Head of caudate nucleus (tissue), 42 donors: ENCODE measurements at regions not wholly inside any gene's neighbourhood (a gene's known extent, or its start where the extent isn't known, plus 50 kb on each side); places are given as distances from the start of the nearest gene placed in this dataset.

Experiments used
- DNase-seq, 42 donors: peaks; one replicate each; pipeline versions ENCODE4 v3.0.0 to v3.0.0-alpha.2; 2020 to 2021; ENCODE audit warnings: mixed read lengths in 7 of 42
- intact Hi-C: fragments of 100-400 bp; cut with DNase I; formaldehyde crosslinking; loops from one replicate; pipeline ENCODE4 v1.15.0; 2022

DNA sequence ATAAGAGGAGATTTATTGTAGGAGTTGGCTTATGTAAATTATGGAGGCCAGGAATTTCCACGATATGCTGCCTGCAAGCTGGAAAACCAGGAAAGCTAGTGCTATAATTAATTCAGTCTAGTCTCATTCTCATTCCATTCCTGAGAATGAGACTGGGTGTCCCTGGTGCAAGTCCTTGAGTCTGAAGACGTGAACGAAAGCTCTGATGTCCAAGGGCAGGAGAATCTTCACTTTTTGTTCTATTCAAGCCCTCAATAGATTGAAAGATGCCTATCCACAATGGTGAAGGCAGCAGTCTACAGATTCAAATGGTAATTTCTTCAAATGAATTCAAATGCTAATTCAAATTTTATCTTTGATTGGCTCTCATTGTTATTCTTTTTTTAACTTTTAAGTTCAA lies 851.1 kb upstream of the MGAT4C start:
- intact Hi-C loops = no loop called here
- no peak for DNase-seq

DNA sequence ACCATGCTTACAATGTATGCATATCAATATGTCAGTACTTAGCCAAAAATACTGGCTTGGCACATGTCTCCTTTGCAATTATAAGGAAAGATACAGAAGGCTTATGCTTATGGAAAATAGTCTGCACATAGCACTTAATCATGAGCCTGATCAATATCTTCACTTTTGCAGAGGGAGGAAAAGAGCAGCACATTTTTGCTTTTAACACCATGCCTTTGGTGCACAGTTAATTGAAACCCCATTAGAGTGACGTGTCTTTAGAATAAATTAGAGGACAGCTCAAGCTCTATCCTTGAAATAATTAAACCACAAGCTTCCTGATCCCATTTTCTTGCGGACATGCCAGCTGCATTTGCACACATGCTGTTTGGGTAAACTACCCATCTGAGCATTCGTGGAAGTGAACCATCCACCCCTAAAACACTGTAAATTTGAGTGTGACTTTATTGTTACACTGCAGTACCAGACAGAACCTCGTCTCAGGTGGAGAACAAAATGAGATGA lies 839.9 kb upstream of the MGAT4C start:
- intact Hi-C loops = no loop called here
- no peak for DNase-seq

DNA sequence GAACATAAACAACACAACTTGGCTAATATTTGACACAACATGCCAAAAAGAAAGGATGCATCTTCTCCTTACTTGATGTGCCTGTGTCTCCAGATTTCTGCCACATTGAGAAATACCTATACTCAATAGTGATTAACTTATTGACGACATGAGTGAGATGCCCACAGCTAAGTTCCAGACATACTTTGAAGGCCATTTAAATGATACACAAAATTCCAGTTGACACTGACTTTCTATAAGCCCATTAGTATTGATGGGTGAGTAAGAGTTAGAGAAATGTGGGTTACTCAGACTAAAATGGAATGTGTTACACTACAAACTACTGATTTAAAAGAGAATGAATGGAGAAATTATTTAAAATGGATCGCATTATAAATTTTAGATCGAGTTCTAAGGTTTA lies 838.2 kb upstream of the MGAT4C start:
- intact Hi-C loops = no loop called here

DNA sequence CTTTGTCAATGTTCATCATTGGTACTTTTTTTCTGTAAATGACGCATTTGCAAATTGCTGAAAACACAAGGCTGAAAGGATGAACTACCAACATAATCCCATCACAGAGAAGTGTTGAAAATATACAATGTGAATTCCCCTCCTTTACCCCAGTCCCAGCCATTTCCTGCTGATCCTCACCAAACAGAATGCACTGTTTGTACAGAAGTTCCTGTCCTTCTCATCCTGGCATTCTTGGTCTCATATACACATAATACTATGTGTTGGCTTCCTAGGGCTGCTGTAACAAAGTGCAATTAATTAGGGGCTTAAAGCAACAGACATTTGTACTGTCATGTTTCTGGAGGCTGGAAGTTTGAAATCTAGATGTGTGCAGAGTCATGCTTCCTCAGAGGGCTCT lies 836.2 kb upstream of the MGAT4C start:
- intact Hi-C loops = no loop called here
- DNase-seq = no peak

More for the DNA sequence above, 838.2 kb upstream of the MGAT4C start:
- no peak for DNase-seq

DNA sequence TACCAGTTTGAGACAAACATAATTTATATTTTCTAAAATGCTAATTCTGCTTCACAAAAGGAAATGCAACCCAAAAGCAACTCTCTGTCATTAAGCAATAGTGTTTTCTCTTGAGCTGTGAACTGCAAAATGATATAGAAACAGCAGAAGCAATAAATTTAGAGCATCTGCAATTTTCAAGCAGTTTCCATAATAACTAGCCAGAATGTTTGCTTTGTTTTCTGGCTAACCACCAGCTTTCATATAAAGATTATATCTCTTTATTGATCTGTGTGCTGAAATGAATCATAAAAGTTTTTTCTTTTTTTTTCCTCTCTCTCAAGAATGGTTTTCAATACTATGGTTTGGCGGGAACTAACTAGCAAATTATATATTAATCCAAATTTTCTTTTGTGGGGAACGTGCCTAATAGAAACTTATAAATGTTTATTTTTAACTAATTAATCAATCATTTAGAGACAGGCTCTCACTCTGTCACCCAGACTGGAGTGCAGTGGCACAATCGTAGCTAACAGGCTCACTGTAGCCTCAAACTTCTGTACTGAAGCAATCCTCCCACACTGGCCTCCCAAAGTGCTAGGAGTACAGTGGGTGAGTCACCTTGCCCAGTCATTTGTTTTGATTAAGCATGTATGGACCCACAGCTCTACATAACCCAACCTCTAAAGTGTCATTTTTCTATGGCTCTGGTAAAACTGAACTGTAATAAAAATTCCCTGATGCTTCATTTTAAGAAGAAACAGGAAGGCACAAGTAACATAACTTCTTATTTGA lies 830.1 kb upstream of the MGAT4C start:
- no peak for DNase-seq
- intact Hi-C loops = no loop called here

DNA sequence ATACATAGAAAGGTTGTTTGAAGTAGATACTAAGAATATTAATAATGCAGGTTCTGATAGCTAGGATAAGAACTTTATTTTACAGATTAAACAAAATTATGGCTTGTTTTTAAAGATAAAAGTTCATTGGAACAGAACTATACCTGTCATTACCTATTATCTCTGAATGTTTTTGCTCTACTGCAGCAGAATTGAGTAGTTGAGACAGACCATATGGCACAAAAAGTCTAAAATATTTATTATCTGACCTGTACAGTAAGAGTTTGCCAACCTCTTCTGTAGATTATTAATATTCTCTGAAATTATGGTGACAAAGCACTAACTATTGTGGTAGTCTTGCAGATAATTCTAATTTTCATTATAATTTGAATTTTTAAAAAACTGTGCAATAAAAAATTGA lies 829.1 kb upstream of the MGAT4C start:
- no peak for DNase-seq
- intact Hi-C loops = no loop called here

DNA sequence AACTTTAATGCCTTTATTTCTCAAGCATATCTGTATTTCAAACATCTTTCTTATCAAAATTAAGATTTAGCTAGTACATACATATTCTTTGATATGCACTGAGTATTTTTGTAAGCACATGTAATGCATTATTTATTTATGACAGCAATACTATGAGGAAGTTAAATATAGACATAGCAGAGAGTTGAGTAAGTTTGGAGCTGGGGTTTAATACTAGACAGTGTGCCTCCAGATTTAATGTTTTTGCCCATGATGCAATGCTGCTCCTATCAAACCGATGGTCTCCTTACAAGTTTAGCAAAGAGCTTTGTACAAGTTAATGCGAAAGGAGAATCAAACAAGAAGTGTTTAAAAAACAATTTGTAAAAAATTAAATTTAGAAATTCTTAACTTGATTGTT lies 826.6 kb upstream of the MGAT4C start:
- no peak for DNase-seq
- intact Hi-C loops = no loop called here

GRCh38 chr12:87074781-87075180 lies 818.6 kb upstream of the MGAT4C start:
- DNase-seq = no peak
- intact Hi-C loops = no loop called here

- no peak for DNase-seq
- intact Hi-C loops = no loop called here
Observed at GRCh38 chr12:87066326-87066725, 810.1 kb upstream of the MGAT4C start.

DNA sequence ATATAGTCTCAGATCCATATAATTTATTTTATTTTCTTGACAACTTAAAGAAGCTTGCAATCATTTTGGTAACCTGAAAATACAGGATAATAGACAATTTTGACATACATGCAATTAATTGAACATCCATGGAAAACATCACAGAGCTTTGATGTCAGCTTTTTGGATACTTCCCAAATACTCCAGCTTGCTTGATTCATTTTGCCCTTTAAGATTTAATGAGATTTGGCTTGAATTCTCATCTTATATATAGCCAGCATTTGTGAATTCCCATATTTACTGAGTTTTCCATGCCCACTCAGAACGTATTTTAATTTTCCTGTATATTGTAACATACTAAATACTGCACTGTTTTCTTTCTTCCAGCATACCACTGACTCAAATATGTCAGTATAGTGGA lies 803.0 kb upstream of the MGAT4C start:
- intact Hi-C loops = no loop called here

DNA sequence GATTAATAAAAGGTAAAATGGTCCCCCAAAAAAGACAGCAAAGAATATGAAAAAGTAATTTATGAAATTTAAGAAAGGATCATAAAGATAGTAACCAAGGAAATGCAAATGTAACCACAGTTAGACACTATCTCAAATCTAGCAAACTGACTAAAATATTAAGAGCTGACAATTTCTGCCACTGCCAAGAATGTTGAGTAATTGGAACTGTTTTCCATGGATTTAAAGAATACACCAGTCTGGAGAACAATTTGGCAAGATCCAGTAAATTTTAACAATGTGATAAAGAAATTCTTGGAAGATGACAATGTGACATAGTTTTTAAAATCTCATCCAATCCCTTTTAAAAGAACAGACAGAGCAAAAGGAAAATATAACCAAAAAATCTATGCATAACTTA lies 798.0 kb upstream of the MGAT4C start:
- no peak for DNase-seq
- intact Hi-C loops = no loop called here

More for the DNA sequence above, 803.0 kb upstream of the MGAT4C start:
- no peak for DNase-seq

GRCh38 chr12:87051621-87052020 lies 795.4 kb upstream of the MGAT4C start:
- no peak for DNase-seq
- intact Hi-C loops = no loop called here

DNA sequence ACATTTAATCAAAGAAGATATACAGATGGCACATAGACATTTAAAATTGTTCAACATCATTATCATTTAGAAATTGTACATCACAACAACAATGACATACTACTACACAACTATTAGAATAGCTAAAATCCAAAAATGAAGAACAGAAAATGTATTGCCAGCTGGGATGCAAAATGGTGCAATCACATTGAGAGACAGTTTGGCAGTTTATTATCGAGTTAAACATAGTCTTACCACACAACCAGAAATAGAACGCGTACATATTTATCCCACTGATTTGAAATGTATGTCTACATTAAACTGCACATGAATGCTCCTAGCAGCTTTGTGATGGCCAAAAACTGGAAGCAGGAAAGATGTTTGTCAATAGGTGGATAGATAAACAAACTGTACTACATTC lies 791.5 kb upstream of the MGAT4C start:
- intact Hi-C loops = no loop called here
- no peak for DNase-seq

GRCh38 chr12:87039536-87039935 lies 783.3 kb upstream of the MGAT4C start:
- DNase-seq = no peak
- intact Hi-C loops = no loop called here

DNA sequence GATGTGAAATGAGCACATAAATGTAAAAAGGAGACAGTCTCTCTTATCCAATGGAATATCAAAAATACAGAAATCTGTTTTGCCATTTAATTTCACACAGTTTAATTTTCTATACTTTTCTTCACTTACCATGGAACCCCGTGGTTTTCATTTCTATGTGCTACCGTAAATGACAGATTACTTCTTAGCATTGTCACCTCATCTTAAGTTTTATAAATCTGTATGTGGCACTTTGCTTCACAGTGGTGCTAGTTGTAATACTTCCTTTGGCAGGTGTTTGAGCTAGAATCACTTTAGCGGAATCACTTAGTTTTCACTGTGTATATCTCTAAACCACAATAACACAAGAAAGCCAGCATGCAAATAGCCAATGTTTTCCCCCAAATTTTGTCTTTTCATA lies 781.9 kb upstream of the MGAT4C start:
- intact Hi-C loops = no loop called here
- no peak for DNase-seq

DNA sequence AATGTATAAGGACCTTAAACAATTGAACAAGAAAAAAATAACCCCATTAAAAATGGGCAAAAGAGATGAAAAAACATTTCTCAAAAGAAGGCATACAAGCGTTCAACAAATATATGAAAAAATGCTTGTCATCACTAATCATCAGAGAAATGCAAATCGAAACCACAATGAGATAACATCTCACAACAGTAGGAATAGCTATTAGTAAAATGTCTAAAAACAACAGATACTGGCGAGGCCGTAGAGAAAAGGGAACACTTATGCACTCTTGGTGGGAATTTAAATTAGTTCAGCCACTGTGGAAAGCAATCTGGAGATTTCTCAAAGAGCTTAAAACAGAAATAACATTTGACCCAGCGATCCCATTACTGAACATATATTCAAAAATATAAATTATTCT lies 769.8 kb upstream of the MGAT4C start:
- DNase-seq = no peak

GRCh38 chr12:87021400-87021799 lies 765.2 kb upstream of the MGAT4C start:
- intact Hi-C loops = no loop called here
- DNase-seq = no peak

More for the DNA sequence above, 769.8 kb upstream of the MGAT4C start:
- intact Hi-C loops = no loop called here

DNA sequence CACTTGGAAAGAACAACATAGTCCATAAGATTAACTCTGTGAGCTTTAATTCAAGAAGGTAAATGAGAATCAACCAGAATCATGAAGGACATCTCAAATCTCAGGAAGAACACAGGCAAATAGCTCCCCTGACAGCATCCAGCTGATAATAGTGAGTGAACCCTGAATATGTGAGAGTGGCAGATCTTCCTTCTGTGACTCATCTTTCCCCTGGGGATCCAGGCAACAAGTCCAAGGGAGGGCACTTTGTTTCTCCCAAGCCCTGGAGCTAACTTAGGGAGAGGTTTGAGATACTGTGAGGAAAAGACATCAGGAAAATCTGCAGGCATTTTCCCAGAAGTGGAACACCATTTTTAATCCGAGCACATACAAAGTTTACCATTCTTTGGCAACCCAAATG lies 763.9 kb upstream of the MGAT4C start:
- intact Hi-C loops = no loop called here

DNA sequence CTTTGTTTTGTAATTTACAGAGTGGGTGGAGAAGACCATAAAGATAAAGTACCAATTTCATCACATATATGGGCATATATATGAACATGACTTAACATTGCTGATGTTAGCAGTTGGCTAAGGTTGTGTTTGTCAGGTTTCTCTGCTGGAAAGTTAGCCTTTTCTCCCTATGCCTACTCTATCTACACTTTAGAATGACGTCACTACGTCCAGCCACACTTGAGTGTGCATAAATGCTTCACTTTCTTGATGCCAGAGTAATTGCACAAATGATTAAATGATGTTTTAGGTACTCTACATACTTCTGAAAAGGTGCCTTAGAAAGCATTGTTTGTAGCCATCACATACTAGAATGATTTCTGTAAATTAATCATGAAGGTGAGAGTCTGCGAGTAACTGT lies 759.2 kb upstream of the MGAT4C start:
- intact Hi-C loops = no loop called here
- DNase-seq = no peak

More for the DNA sequence above, 763.9 kb upstream of the MGAT4C start:
- DNase-seq = no peak

DNA sequence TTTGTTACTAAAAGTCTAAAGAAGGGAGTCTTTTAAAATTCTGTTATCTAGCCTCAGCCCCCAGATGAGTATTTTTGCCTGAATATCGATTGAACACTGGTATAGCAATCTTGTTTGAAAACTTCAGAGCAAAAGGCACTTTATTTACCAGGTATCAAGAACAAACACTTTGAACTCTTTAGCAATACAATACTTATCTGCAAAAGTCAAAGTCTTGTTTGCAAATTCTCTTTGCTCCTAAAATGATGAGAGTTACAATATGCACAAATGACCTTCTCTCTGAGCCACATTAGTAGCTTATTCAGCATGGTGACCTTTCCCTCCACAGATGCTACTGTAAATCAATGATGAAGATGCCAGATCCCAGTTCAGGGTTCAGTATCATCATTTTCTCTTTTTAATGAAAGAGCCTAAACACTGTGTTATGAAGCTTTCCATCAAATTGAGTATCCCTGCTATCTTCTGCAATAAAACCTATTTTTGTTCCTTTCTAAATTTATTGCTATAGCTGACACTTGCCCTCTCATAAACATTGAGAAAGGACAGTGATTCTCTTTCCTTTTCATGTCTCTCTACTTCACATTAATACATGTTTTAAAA lies 752.7 kb upstream of the MGAT4C start:
- DNase-seq = no peak
- intact Hi-C loops = no loop called here

GRCh38 chr12:87001102-87001501 lies 744.9 kb upstream of the MGAT4C start:
- DNase-seq = no peak
- intact Hi-C loops = no loop called here
